HepG2 (cell line): ENCODE measurements at regions not wholly inside any gene's neighbourhood (a gene's known extent, or its start where the extent isn't known, plus 50 kb on each side); places are given as distances from the start of the nearest gene placed in this dataset.

Experiments
- ATAC-seq: fragments of 200-7000 bp; cut with Tn5 transposase; 3 replicates; pipeline ENCODE4 v1.9.1; 2020; ENCODE audit warnings: mild to moderate bottlenecking, moderate library complexity
- BruUV-seq: library from RNA; stranded (reverse); fragments of 400-500 nt; replicated peaks from 2 replicates; lab custom pipeline; 2021; lab: Mats Ljungman, UMichigan
- CTCF ChIA-PET: fragments of 300-600 bp; formaldehyde crosslinking; extraction: SDS; loops from one replicate; lab custom pipeline; 2021; ENCODE audit warnings: low total read pairs, inconsistent platforms, low intra/inter-chr PET ratio; lab: Yijun Ruan, JAX
- POLR2A ChIA-PET: fragments of 350-600 bp; sonication (Branson Sonifier 250); formaldehyde crosslinking; loops from one replicate; lab custom pipeline; 2020; ENCODE audit warnings: antibody characterized with exemption, inconsistent platforms; lab: Yijun Ruan, JAX
- DNase-seq: peaks from one replicate; pipeline ENCODE4 v3.0.0-alpha.2; 2015; ENCODE audit warnings: low spot score
- FAIRE-seq: peaks from 3 replicates; lab custom pipeline; 2011; peaks lifted over from hg19 to GRCh38; lab: Jason Lieb, UNC
- H2AFZ ChIP-seq: one replicate; pipeline ENCODE4 v1.6.1; 2011; ENCODE audit warnings: low read length, inconsistent platforms
- H3K27ac ChIP-seq: fragments of 300-600 bp; 3 replicates; pipeline ENCODE4 v1.8.0; 2011; ENCODE audit warnings: mixed run types, mild to moderate bottlenecking, mixed read lengths, low read length, inconsistent platforms; ENCODE audit not compliant: insufficient read depth; ENCODE audit errors: extremely low read length
- H3K27me3 ChIP-seq, 2 experiments: fragments of 200-600 bp in 1 of 2; 2 replicates in 1 of 2; 3 replicates in 1 of 2; pipeline versions ENCODE4 v1.6.0 to v1.8.0; 2011; ENCODE audit warnings: low read length in 2 of 2, mild to moderate bottlenecking in 2 of 2, moderate library complexity in 2 of 2, inconsistent platforms in 1 of 2; ENCODE audit not compliant: insufficient read depth in 2 of 2, control insufficient read depth in 1 of 2
- H3K36me3 ChIP-seq, 2 experiments: fragments of 200-600 bp in 1 of 2; replicated peaks in 1 of 2; 2 replicates in 1 of 2; 3 replicates in 1 of 2; pipeline versions ENCODE4 v1.5.1 to v1.8.0; 2011; ENCODE audit warnings: low read length in 2 of 2, inconsistent platforms in 1 of 2; ENCODE audit not compliant: insufficient read depth in 2 of 2, control insufficient read depth in 1 of 2
- H3K4me1 ChIP-seq: 2 replicates; pipeline ENCODE4 v1.5.1; 2012; ENCODE audit warnings: low read length, inconsistent platforms; ENCODE audit not compliant: insufficient read depth
- H3K4me2 ChIP-seq: 2 replicates; pipeline ENCODE4 v1.6.0; 2011; ENCODE audit warnings: low read depth, low read length, inconsistent platforms
- H3K4me3 ChIP-seq, 3 experiments: fragments of 200-600 bp in 1 of 3; sonication (generic), shearing (Covaris generic) in 1 of 3; replicated peaks in 1 of 3; 2 replicates each; pipeline ENCODE4 v1.5.1; 2011 to 2016; ENCODE audit warnings: low read length in 3 of 3, inconsistent platforms in 2 of 3, low read depth in 2 of 3, mild to moderate bottlenecking in 2 of 3, control low read depth in 1 of 3, mixed read lengths in 1 of 3; ENCODE audit not compliant: insufficient read depth in 1 of 3
- H3K79me2 ChIP-seq: one replicate; pipeline ENCODE4 v1.6.1; 2011; ENCODE audit warnings: low read length, inconsistent platforms; ENCODE audit not compliant: insufficient read depth
- H3K9ac ChIP-seq: 2 replicates; pipeline ENCODE4 v1.6.0; 2011; ENCODE audit warnings: mild to moderate bottlenecking, low read depth, low read length, inconsistent platforms; ENCODE audit not compliant: insufficient read depth
- H3K9me3 ChIP-seq: 2 replicates; pipeline ENCODE4 v1.5.1; 2012; ENCODE audit warnings: mild to moderate bottlenecking, low read length
- H4K20me1 ChIP-seq: 2 replicates; pipeline ENCODE4 v1.6.0; 2011; ENCODE audit warnings: inconsistent platforms, mild to moderate bottlenecking, low read length, moderate library complexity; ENCODE audit not compliant: insufficient read depth
- CHD2 ChIP-seq: IDR thresholded peaks from 2 replicates; pipeline ENCODE4 v1.6.1; 2011; ENCODE audit warnings: low read depth, low read length, improper control_type of control experiment
- GZF1 ChIP-seq: sonication (generic); formaldehyde crosslinking; IDR thresholded peaks from 2 replicates; pipeline ENCODE4 v1.5.1; 2020; ENCODE audit warnings: mild to moderate bottlenecking, missing genetic modification reagents
- HDAC1 ChIP-seq: sonication (generic); formaldehyde crosslinking; IDR thresholded peaks from 2 replicates; pipeline ENCODE4 v1.5.1; 2020; ENCODE audit warnings: mild to moderate bottlenecking, missing genetic modification reagents
- KDM6A ChIP-seq: IDR thresholded peaks from 2 replicates; pipeline ENCODE4 v1.6.1; 2016; ENCODE audit warnings: low read depth
- PAX8 ChIP-seq: sonication (generic); formaldehyde crosslinking; IDR thresholded peaks from 2 replicates; pipeline ENCODE4 v1.8.0; 2022; ENCODE audit warnings: mild to moderate bottlenecking, missing genetic modification reagents, borderline replicate concordance
- PHF8 ChIP-seq: sonication (generic); formaldehyde crosslinking; IDR thresholded peaks from 2 replicates; pipeline ENCODE4 v1.5.0; 2020; ENCODE audit warnings: missing genetic modification reagents
- POGZ ChIP-seq: sonication (generic); formaldehyde crosslinking; IDR thresholded peaks from 2 replicates; pipeline ENCODE4 v1.4.0; 2020; ENCODE audit warnings: mild to moderate bottlenecking, missing genetic modification reagents
- XRCC5 ChIP-seq: fragments of 200-400 bp; formaldehyde crosslinking; optimal IDR thresholded peaks from 2 replicates; pipeline ENCODE3; 2017; ENCODE audit warnings: mild to moderate bottlenecking, low read length
- ZBTB21 ChIP-seq: sonication (generic); formaldehyde crosslinking; IDR thresholded peaks from 2 replicates; pipeline ENCODE4 v1.4.0; 2020; ENCODE audit warnings: missing genetic modification reagents
- ZMYM4 ChIP-seq: sonication (generic); formaldehyde crosslinking; IDR thresholded peaks from 2 replicates; pipeline ENCODE4 v1.8.1; 2023; ENCODE audit warnings: mild to moderate bottlenecking, missing genetic modification reagents
- ZNF101 ChIP-seq: sonication (generic); formaldehyde crosslinking; IDR thresholded peaks from 2 replicates; pipeline ENCODE4 v1.4.0; 2020; ENCODE audit warnings: mild to moderate bottlenecking, low read depth, missing genetic modification reagents, borderline replicate concordance
- ZNF790 ChIP-seq: sonication (generic); formaldehyde crosslinking; IDR thresholded peaks from 2 replicates; pipeline ENCODE4 v1.8.0; 2022; ENCODE audit warnings: missing genetic modification reagents, mild to moderate bottlenecking, borderline replicate concordance
- WGBS: methylation state at CpG from one replicate; pipeline ENCODE4 v1.1.6; 2017; ENCODE audit warnings: low lambda C conversion rate; 5-methylcytosine and 5-hydroxymethylcytosine counted together
- in situ Hi-C: cut with HindIII; loops from 2 replicates; pipeline ENCODE4 v1.10.0; 2017; ENCODE audit warnings: low pct_unique_long_range_greater_than_20kb; ENCODE audit not compliant: extremely low pct_ligation_motif_present
- intact Hi-C: fragments of 100-400 bp; cut with micrococcal nuclease; formaldehyde crosslinking; loops from one replicate; pipeline ENCODE4 v1.10.0; 2022; ENCODE audit not compliant: unreplicated experiment
- TF ChIP-seq, protein P1 (sequence below): sonication (generic); formaldehyde crosslinking; IDR thresholded peaks from 2 replicates; pipeline ENCODE4 v1.9.0; 2021; ENCODE audit warnings: missing genetic modification reagents, borderline replicate concordance
- TF ChIP-seq, protein P2 (sequence below): sonication (generic); formaldehyde crosslinking; IDR thresholded peaks from 2 replicates; pipeline ENCODE4 v1.5.0; 2020; ENCODE audit warnings: missing genetic modification reagents
- TF ChIP-seq, protein P3 (sequence below): IDR thresholded peaks from 2 replicates; pipeline ENCODE4 v1.6.1; 2016; ENCODE audit warnings: control low read depth
- TF ChIP-seq, protein P4 (sequence below), 2 experiments: sonication (generic) in 1 of 2; formaldehyde crosslinking in 1 of 2; IDR thresholded peaks; 2 replicates each; pipeline versions ENCODE4 v1.6.1 to v1.9.0; 2014 to 2022; ENCODE audit warnings: antibody characterized with exemption in 1 of 2, borderline replicate concordance in 1 of 2, inconsistent platforms in 1 of 2, low read depth in 1 of 2, missing genetic modification reagents in 1 of 2

DNA sequence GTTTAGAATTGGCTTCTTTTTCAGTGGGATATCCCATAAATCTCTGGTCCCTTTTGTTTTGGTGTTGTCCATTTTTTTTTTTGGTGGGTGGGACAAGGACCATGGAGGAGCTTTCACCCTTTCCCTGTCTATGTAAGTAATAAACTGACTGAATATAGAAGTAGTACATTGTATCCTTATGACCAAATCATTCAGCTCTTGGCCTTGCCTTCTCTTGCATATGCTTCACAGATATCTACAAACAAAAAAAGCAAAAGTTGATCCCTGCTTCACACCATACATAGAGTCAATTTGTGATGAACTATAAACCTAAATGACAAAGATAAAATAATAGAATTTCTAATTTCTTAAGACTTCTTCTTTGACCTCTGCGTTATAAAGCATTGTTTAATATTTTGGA is 59.8 kb downstream of the SIX1 start (continued):
- TF ChIP-seq, protein P1, sequence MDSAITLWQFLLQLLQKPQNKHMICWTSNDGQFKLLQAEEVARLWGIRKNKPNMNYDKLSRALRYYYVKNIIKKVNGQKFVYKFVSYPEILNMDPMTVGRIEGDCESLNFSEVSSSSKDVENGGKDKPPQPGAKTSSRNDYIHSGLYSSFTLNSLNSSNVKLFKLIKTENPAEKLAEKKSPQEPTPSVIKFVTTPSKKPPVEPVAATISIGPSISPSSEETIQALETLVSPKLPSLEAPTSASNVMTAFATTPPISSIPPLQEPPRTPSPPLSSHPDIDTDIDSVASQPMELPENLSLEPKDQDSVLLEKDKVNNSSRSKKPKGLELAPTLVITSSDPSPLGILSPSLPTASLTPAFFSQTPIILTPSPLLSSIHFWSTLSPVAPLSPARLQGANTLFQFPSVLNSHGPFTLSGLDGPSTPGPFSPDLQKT (CRISPR knock-in tag): no peak
- TF ChIP-seq, all 625 proteins: peak for 0

DNA sequence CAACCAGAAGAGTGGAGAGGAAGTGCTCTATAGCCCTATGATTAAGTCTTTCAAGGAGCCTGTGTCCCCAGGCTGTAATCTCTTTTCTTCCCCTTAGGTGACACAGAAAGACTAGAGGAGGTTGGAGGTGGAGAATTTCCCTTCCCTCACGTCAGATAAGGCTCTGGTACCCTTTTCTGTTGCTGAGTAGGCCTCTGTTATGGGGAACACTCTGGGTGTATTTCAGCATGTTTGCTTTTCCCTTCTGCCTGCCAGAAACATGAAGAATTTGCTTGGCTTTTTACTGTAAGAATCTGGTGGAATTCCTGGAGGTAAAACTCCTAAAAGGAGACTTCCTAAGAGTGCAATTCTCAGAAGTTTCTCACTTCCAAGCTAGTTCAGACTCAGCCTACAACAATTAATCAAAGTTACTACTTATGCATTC is 58.3 kb downstream of the SIX1 start:
- H3K27me3 ChIP-seq: no peaks in the 10 kb centered on the region
- H3K4me3 ChIP-seq: no peak overlapping the region
- no peaks in the 10 kb centered on the region for H3K36me3 ChIP-seq
- BruUV-seq: no TSS peak
- WGBS: 0% methylated on average over 1 of the region's 1 CpG
- ATAC-seq (no peak), FAIRE-seq (no peak), DNase-seq (no peak)
- no peaks in the 10 kb centered on the region for H4K20me1 ChIP-seq
- no peak overlapping the region for H3K4me2 ChIP-seq
- in situ Hi-C loops: no loop called here
- H3K9me3 ChIP-seq: no peaks in the 10 kb centered on the region
- H3K79me2 ChIP-seq: no peaks in the 10 kb centered on the region
- H2AFZ ChIP-seq: no peak overlapping the region
- intact Hi-C loops: no loop called here
- H3K4me1 ChIP-seq: no peaks in the 10 kb centered on the region
- no peak overlapping the region for H3K27ac ChIP-seq
- POLR2A ChIA-PET: no interaction called here
- CTCF ChIA-PET: no interaction called here
- no peak overlapping the region for H3K9ac ChIP-seq
- TF ChIP-seq XRCC5 (no peak), POGZ (CRISPR knock-in tag) (no peak), CHD2 (no peak), GZF1 (CRISPR knock-in tag) (no peak), PAX8 (CRISPR knock-in tag) (no peak), ZNF790 (CRISPR knock-in tag) (no peak), ZMYM4 (CRISPR knock-in tag) (no peak), HDAC1 (CRISPR knock-in tag) (no peak), ZBTB21 (CRISPR knock-in tag) (no peak), KDM6A (CRISPR knock-in tag) (no peak), ZNF101 (no peak), PHF8 (CRISPR knock-in tag) (no peak)
- TF ChIP-seq, protein P2, sequence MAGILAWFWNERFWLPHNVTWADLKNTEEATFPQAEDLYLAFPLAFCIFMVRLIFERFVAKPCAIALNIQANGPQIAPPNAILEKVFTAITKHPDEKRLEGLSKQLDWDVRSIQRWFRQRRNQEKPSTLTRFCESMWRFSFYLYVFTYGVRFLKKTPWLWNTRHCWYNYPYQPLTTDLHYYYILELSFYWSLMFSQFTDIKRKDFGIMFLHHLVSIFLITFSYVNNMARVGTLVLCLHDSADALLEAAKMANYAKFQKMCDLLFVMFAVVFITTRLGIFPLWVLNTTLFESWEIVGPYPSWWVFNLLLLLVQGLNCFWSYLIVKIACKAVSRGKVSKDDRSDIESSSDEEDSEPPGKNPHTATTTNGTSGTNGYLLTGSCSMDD (CRISPR knock-in tag): no peak
- TF ChIP-seq, protein P3, sequence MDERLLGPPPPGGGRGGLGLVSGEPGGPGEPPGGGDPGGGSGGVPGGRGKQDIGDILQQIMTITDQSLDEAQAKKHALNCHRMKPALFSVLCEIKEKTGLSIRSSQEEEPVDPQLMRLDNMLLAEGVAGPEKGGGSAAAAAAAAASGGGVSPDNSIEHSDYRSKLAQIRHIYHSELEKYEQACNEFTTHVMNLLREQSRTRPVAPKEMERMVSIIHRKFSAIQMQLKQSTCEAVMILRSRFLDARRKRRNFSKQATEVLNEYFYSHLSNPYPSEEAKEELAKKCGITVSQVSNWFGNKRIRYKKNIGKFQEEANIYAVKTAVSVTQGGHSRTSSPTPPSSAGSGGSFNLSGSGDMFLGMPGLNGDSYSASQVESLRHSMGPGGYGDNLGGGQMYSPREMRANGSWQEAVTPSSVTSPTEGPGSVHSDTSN (CRISPR knock-in tag): no peak
- TF ChIP-seq, protein P4, sequence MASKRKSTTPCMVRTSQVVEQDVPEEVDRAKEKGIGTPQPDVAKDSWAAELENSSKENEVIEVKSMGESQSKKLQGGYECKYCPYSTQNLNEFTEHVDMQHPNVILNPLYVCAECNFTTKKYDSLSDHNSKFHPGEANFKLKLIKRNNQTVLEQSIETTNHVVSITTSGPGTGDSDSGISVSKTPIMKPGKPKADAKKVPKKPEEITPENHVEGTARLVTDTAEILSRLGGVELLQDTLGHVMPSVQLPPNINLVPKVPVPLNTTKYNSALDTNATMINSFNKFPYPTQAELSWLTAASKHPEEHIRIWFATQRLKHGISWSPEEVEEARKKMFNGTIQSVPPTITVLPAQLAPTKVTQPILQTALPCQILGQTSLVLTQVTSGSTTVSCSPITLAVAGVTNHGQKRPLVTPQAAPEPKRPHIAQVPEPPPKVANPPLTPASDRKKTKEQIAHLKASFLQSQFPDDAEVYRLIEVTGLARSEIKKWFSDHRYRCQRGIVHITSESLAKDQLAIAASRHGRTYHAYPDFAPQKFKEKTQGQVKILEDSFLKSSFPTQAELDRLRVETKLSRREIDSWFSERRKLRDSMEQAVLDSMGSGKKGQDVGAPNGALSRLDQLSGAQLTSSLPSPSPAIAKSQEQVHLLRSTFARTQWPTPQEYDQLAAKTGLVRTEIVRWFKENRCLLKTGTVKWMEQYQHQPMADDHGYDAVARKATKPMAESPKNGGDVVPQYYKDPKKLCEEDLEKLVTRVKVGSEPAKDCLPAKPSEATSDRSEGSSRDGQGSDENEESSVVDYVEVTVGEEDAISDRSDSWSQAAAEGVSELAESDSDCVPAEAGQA (IDR thresholded peaks at IDR 0.05; ENCODE audit: low read depth): no peak
- TF ChIP-seq, protein P4 (CRISPR knock-in tag; IDR thresholded peaks at IDR 0.05; ENCODE audit: borderline replicate concordance): no peak
